ENCODE measurements at regions not wholly inside any gene's neighbourhood (a gene's known extent, or its start where the extent isn't known, plus 50 kb on each side); places are given as distances from the start of the nearest gene placed in this dataset.

- TF ChIP-seq, protein P1, sequence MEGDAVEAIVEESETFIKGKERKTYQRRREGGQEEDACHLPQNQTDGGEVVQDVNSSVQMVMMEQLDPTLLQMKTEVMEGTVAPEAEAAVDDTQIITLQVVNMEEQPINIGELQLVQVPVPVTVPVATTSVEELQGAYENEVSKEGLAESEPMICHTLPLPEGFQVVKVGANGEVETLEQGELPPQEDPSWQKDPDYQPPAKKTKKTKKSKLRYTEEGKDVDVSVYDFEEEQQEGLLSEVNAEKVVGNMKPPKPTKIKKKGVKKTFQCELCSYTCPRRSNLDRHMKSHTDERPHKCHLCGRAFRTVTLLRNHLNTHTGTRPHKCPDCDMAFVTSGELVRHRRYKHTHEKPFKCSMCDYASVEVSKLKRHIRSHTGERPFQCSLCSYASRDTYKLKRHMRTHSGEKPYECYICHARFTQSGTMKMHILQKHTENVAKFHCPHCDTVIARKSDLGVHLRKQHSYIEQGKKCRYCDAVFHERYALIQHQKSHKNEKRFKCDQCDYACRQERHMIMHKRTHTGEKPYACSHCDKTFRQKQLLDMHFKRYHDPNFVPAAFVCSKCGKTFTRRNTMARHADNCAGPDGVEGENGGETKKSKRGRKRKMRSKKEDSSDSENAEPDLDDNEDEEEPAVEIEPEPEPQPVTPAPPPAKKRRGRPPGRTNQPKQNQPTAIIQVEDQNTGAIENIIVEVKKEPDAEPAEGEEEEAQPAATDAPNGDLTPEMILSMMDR (conservative IDR thresholded peaks at IDR 0.05; ENCODE audit: low read length), result no peak
- TF ChIP-seq EZH2phosphoT487 (IDR thresholded peaks at IDR 0.05; ENCODE audit: borderline replicate concordance, low read depth, low read length), result no peak
These were observed 219.2 kb upstream of the IRS2 start for GRCh38 chr13:110005563-110005962.
